PC-3 (cell line): ENCODE measurements at regions not wholly inside any gene's neighbourhood (a gene's known extent, or its start where the extent isn't known, plus 50 kb on each side); places are given as distances from the start of the nearest gene placed in this dataset.

Source experiments
- ATAC-seq: fragments of 200-7000 bp; cut with Tn5 transposase; 2 replicates; pipeline ENCODE4 v1.9.1; 2020; ENCODE audit warnings: mild to moderate bottlenecking, moderate library complexity
- BruUV-seq: library from RNA; stranded (reverse); fragments of 400-500 nt; replicated peaks from 2 replicates; lab custom pipeline; 2021; lab: Mats Ljungman, UMichigan
- CTCF ChIA-PET: fragments of 300-600 bp; sonication (Branson Sonifier 250); formaldehyde crosslinking; loops from one replicate; lab custom pipeline; 2022; ENCODE audit warnings: antibody characterized with exemption; lab: Charles Lee
- POLR2A ChIA-PET: fragments of 300-600 bp; sonication (Branson Sonifier 250); formaldehyde crosslinking; loops from one replicate; lab custom pipeline; 2022; ENCODE audit warnings: antibody characterized with exemption; ENCODE audit not compliant: unreplicated experiment; lab: Charles Lee
- DNase-seq: peaks from one replicate; pipeline ENCODE4 v3.0.0-alpha.2; 2015
- H2AFZ ChIP-seq: fragments of 300-600 bp; sonication (generic); 2 replicates; pipeline ENCODE4 v1.6.0; 2016; ENCODE audit warnings: antibody characterized with exemption, low read length
- H3F3A ChIP-seq: fragments of 300-600 bp; sonication (generic); one replicate; pipeline ENCODE4 v1.6.0; 2017; ENCODE audit warnings: antibody characterized with exemption, low read length, control low read depth, mild to moderate bottlenecking; ENCODE audit not compliant: unreplicated experiment
- H3K27ac ChIP-seq: fragments of 300-600 bp; sonication (generic); 2 replicates; pipeline ENCODE4 v1.5.1; 2016; ENCODE audit warnings: mild to moderate bottlenecking, low read length
- H3K27me3 ChIP-seq: fragments of 300-600 bp; sonication (generic); 2 replicates; pipeline ENCODE4 v1.6.1; 2016; ENCODE audit warnings: low read length, mixed read lengths
- H3K36me3 ChIP-seq: fragments of 300-600 bp; sonication (generic); 2 replicates; pipeline ENCODE4 v1.6.1; 2016; ENCODE audit warnings: low read depth, mixed run types, low read length, mixed read lengths
- H3K4me1 ChIP-seq: fragments of 300-600 bp; sonication (generic); 2 replicates; pipeline ENCODE4 v1.5.1; 2016; ENCODE audit warnings: low read length; ENCODE audit not compliant: insufficient read depth
- H3K4me2 ChIP-seq: fragments of 300-600 bp; sonication (generic); 2 replicates; pipeline ENCODE4 v1.6.0; 2016; ENCODE audit warnings: low read length
- H3K4me3 ChIP-seq: fragments of 300-600 bp; sonication (generic); 2 replicates; pipeline ENCODE4 v1.5.1; 2016; ENCODE audit warnings: mild to moderate bottlenecking, low read length, mixed read lengths
- H3K79me2 ChIP-seq: fragments of 300-600 bp; sonication (generic); 2 replicates; pipeline ENCODE4 v1.6.1; 2017; ENCODE audit warnings: low read length, mixed read lengths
- H3K9ac ChIP-seq: fragments of 300-600 bp; sonication (generic); 2 replicates; pipeline ENCODE4 v1.6.0; 2016; ENCODE audit warnings: mild to moderate bottlenecking, low read length
- H3K9me2 ChIP-seq: fragments of 300-600 bp; sonication (generic); replicated peaks from 2 replicates; pipeline ENCODE4 v1.6.1; 2016; ENCODE audit warnings: mixed run types, low read length, mixed read lengths
- H3K9me3 ChIP-seq: fragments of 300-600 bp; sonication (generic); 2 replicates; pipeline ENCODE4 v1.6.1; 2016; ENCODE audit warnings: low read length, mixed read lengths
- H4K20me1 ChIP-seq: fragments of 300-600 bp; sonication (generic); 2 replicates; pipeline ENCODE4 v1.6.1; 2016; ENCODE audit warnings: low read length, mixed read lengths
- CTCF ChIP-seq: fragments of 300-600 bp; sonication (generic); conservative IDR thresholded peaks from 2 replicates; pipeline ENCODE4 v1.5.1; 2017; ENCODE audit warnings: antibody characterized with exemption, low read depth, mild to moderate bottlenecking, low read length
- EZH2 ChIP-seq: fragments of 300-600 bp; sonication (generic); IDR thresholded peaks from one replicate; pipeline ENCODE4 v1.6.1; 2017; ENCODE audit warnings: antibody characterized with exemption, mild to moderate bottlenecking, low read length; ENCODE audit not compliant: unreplicated experiment
- EZH2phosphoT487 ChIP-seq: fragments of 300-600 bp; sonication (generic); IDR thresholded peaks from 2 replicates; pipeline ENCODE4 v1.6.1; 2018; ENCODE audit warnings: mild to moderate bottlenecking, antibody characterized with exemption, low read length, borderline replicate concordance
- intact Hi-C: fragments of 100-400 bp; cut with micrococcal nuclease; formaldehyde crosslinking; loops from 2 replicates; pipeline ENCODE4 v1.9.0; 2023

GRCh38 chr5:135091286-135091685 is 57.3 kb upstream of the PITX1 start:
- Histone ChIP-seq H3K4me1 (peaks cover 2% of the 10 kb centered on the region), H3K9me3 (no peaks in the 10 kb centered on the region), H3K27me3 (no peaks in the 10 kb centered on the region), H4K20me1 (no peaks in the 10 kb centered on the region), H3K36me3 (no peaks in the 10 kb centered on the region), H3K79me2 (no peaks in the 10 kb centered on the region), H3F3A (no peaks in the 10 kb centered on the region), H3K9me2 (no peaks in the 10 kb centered on the region), H3K4me2 (no peak overlapping the region), H3K9ac (no peak overlapping the region), H3K4me3 (no peak overlapping the region), H3K27ac (no peak overlapping the region), H2AFZ (no peak overlapping the region)
- no TSS peak for BruUV-seq
- TF ChIP-seq CTCF (no peak), EZH2 (no peak), EZH2phosphoT487 (no peak)
- POLR2A ChIA-PET = no interaction called here
- ATAC-seq (no peak), DNase-seq (no peak)
- CTCF ChIA-PET = no interaction called here
- intact Hi-C loops = no loop called here

GRCh38 chr5:135089912-135090311 is 55.9 kb upstream of the PITX1 start:
- Histone ChIP-seq H3K36me3 (no peaks in the 10 kb centered on the region), H3K4me3 (no peak overlapping the region), H3K4me2 (no peak overlapping the region), H4K20me1 (no peaks in the 10 kb centered on the region), H3K9ac (no peak overlapping the region), H3K9me3 (no peaks in the 10 kb centered on the region), H3K27me3 (no peaks in the 10 kb centered on the region), H2AFZ (no peak overlapping the region), H3K79me2 (no peaks in the 10 kb centered on the region), H3F3A (no peaks in the 10 kb centered on the region), H3K27ac (no peak overlapping the region), H3K4me1 (peaks cover 15% of the 10 kb centered on the region), H3K9me2 (no peaks in the 10 kb centered on the region)
- POLR2A ChIA-PET = interaction anchor here (0.7 kb wide), 1 partner anchor 17 kb away, joined by 4 read pairs; no protein-coding TSS in a partner anchor
- no peak for TF ChIP-seq EZH2phosphoT487
- TF ChIP-seq CTCF = no peak
- TF ChIP-seq EZH2 = no peak
- CTCF ChIA-PET = no interaction called here
- BruUV-seq = no TSS peak
- intact Hi-C loops = loop anchor here (5.0 kb wide), 1 partner anchor 37 kb away; no protein-coding TSS in a partner anchor
- no peak for ATAC-seq
- no peak for DNase-seq

- CTCF ChIA-PET = no interaction called here
- BruUV-seq = no TSS peak
These were observed 54.9 kb upstream of the PITX1 start for GRCh38 chr5:135088911-135089310.

More at GRCh38 chr5:135088911-135089310, 54.9 kb upstream of the PITX1 start:
- Histone ChIP-seq H3K27ac (no peak overlapping the region), H3K79me2 (no peaks in the 10 kb centered on the region), H3F3A (no peaks in the 10 kb centered on the region), H3K4me3 (no peak overlapping the region), H2AFZ (no peak overlapping the region), H3K4me1 (peaks cover 21% of the 10 kb centered on the region), H3K4me2 (no peak overlapping the region), H3K36me3 (no peaks in the 10 kb centered on the region), H3K9me2 (no peaks in the 10 kb centered on the region), H3K27me3 (no peaks in the 10 kb centered on the region), H4K20me1 (no peaks in the 10 kb centered on the region), H3K9me3 (no peaks in the 10 kb centered on the region), H3K9ac (no peak overlapping the region)
- POLR2A ChIA-PET = no interaction called here
- intact Hi-C loops = loop anchor here (5.0 kb wide), 1 partner anchor 38 kb away; no protein-coding TSS in a partner anchor
- no peak for TF ChIP-seq CTCF
- no peak for TF ChIP-seq EZH2phosphoT487
- TF ChIP-seq EZH2 = no peak
- ATAC-seq (no peak), DNase-seq (no peak)
